Skeletal muscle cell (primary cell): ENCODE measurements at regions not wholly inside any gene's neighbourhood (a gene's known extent, or its start where the extent isn't known, plus 50 kb on each side); places are given as distances from the start of the nearest gene placed in this dataset.
A peak's percentile ranks its signal among the peaks of the same experiment; 100 is the strongest.
"Not testable (repeated sequence)": the region's sequence is repeated elsewhere in the genome, so short reads cannot be mapped to it uniquely, and the experiment has no call there.

Experiments used
- DNase-seq: peaks from one replicate; pipeline ENCODE4 v3.0.0-alpha.2; 2010; ENCODE audit warnings: low read depth
- H3K4me3 ChIP-seq: 2 replicates; pipeline ENCODE4 v1.5.1; 2011; ENCODE audit warnings: low read depth, mild to moderate bottlenecking, control low read depth, low read length, moderate library complexity

DNA sequence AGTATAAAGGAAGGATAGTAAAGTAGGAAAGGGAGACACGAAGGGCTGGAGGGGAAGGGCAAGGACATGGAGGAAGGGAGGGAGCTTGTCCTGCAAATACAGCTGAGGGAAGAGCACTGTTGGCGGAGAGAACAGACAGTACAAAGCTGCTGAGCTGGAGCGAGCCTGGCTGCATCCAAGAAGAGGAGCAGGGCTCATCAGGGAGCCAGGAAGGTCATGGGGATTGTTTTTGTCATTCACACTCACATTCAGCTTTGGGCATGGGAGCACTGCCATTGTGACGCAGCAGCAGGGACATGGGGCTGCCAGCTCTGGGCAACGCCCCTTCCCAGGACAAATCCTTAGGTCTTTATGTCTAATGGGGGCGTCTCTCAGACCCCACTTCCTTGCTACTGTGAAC is 125.1 kb downstream of the COPS8 start:
- no peak overlapping the region for H3K4me3 ChIP-seq
- no peak for DNase-seq

DNA sequence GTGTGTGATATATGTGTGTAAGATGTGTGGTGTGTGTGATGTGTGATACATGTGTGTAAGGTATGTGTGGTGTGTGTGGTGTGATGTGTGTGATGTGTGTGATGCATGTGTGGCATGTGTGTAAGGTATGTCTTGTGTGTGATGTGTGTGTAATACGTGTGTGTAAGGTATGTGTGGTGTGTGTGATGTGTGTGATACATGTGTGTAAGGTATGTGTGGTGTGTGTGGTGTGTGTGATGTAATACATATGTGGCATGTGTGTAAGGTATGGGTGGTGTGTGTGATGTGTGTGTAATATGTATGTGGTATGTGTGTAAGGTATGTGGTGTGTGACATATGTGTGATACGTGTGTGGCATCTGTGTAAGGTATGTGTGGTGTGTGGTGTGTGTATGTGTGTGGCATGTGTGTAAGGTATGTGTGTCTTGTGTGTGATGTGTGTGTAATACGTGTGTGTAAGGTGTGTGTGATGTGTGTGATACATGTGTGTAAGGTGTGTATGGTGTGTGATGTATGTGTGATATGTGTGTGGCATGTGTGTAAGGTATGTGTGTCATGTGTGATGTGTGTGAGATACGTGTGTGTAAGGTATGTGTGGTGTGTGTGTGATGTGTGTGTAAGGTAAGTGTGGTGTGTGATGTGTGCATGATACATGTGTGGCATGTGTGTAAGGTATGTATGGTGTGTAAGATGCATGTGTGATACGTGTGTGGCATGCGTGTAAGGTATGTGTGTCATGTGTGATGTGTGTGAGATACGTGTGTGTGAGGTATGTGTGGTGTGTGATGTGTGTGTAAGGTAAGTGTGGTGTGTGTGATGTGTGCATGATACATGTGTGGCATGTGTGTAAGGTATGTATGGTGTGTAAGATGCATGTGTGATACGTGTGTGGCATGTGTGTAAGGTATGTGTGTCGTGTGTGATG is 126.9 kb downstream of the COPS8 start:
- DNase-seq, H3K4me3 ChIP-seq: not testable (repeated sequence)

GRCh38 chr2:237213315-237214022 is 127.8 kb downstream of the COPS8 start:
- H3K4me3 ChIP-seq, result no peak overlapping the region

GRCh38 chr2:237214030-237214675 is 128.5 kb downstream of the COPS8 start:
- DNase-seq, result no peak
- H3K4me3 ChIP-seq, result no peak overlapping the region

More at GRCh38 chr2:237213315-237214022, 127.8 kb downstream of the COPS8 start:
- DNase-seq, result peak; percentile 59

DNA sequence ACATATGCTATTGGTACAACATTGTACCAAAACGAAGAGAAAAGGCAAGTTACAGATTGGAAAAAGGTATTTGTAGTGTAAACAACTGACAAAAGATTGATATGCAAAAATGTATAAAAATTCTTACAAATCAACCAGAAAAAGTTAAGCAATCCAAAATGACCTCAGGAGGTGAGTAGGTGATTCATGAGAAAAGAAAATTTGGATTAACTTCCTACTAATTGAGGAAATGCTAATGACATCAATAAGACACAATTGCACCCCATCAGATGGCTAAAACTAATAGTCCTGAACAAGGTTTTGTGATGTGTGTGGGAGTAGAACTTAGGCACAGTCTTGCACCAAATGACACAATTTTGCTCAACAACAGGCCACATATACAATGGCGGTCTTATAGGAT is 129.3 kb downstream of the COPS8 start:
- no peak for DNase-seq
- no peak overlapping the region for H3K4me3 ChIP-seq

DNA sequence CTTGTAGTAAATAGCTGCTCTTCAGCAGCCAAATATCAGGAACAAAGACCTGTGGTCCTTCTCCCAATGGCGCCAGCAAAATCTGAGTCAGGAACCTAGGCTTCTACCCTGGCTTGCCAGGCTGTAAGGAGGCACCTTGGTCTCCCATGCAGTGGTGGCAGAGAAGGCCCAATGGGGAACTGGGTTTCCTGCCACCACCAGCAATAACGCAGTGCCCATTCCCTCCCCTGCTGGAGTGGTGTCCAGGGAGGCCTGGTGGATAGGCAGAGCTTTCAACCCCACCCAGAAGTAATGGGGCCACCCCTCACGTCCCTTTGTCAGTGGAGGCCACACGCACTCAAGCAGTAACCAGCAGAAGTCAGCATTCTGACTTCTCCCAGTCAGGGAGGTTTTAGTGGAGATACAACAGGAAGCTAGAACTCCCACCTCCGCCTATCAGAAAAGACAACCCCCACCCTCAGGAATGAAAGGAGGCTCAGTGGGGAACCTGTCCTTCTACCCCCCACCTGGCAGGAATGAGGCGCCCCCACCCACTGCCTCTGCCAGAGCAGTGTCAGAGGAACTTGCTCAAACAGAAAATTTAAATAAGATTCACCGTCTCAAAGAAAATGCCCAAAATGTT is 132.4 kb downstream of the COPS8 start:
- no peak for DNase-seq
- no peak overlapping the region for H3K4me3 ChIP-seq

- no peak for DNase-seq
- no peak overlapping the region for H3K4me3 ChIP-seq
Observed at GRCh38 chr2:237218756-237219155, 133.1 kb downstream of the COPS8 start.

DNA sequence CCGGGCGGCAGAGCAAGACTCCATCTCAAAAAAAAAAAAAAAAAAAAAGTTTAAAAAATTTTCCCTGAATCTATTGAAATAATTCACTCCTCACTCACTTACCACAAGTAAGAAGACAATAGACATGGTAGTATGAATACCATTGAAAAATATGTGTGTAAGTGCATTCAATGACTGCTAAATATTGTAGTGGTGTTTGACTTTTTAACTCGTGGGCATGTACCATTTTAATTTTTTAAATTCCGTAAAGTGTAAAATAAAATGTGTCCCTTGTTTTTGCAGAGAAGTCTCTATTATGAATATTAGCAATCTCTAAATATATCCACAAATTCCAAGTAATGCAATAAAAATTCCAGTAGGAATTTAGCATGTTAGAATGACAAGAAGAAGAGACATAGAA is 134.1 kb downstream of the COPS8 start:
- H3K4me3 ChIP-seq, result no peak overlapping the region
- DNase-seq, result no peak

- DNase-seq, result no peak
- no peak overlapping the region for H3K4me3 ChIP-seq
Observed at GRCh38 chr2:237221443-237221842, 135.8 kb downstream of the COPS8 start.

DNA sequence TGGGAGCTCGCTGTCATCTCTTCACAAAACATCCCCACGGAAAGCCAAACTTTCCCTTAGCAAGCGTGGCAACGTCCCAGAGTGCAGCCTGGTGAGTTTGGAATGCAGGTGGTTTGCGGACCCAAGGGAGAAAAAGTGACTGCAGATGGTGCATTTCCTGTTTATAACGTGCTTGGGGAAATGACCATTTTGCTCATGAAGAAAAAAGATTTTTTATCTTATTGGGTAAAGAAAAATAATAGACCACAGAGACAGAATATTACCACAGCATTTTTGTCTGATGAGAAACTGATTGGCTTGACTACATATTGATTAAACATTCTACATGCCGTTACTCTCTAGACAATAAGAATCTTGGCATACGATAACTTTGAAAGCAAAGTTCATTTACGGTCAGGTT is 136.5 kb downstream of the COPS8 start:
- no peak overlapping the region for H3K4me3 ChIP-seq

GRCh38 chr2:237222601-237223041 is 136.9 kb downstream of the COPS8 start:
- DNase-seq, result no peak
- no peak overlapping the region for H3K4me3 ChIP-seq

More for the DNA sequence above, 136.5 kb downstream of the COPS8 start:
- DNase-seq, result peak; percentile 74

DNA sequence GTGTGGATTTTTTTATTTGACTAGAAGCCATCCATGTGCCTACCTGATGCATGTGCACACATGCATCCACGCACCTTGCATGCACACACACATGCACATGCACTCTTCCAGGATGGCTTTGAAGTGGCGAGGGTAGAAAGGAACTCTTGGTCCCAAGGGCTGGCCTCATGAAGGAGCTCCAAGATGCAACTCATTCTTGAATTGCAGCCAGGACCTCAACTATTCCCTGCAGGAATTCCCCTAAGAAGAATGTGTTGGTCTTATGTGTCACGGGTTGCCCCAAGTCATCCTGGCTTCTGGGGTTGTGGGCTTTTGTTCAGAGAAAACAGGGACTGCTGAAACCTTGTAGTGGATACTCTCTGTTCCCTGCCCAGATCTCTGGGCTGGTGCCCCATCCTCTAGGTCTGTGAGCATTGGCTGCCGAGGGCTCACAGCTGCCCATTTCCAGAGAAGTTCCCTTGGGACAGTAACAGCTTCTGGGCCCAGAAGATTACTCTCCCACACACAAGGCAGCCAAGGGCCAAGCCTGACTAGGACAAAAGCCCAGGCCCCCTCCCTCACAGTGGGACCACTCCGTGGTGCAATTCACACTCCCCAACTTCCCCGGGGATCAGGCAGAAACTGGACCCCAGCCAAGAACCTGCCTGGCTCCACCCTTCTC is 137.6 kb downstream of the COPS8 start:
- H3K4me3 ChIP-seq, result no peak overlapping the region
- DNase-seq, result peak; percentile 97

- no peak overlapping the region for H3K4me3 ChIP-seq
- no peak for DNase-seq
Observed at GRCh38 chr2:237227190-237227589, 141.5 kb downstream of the COPS8 start.

GRCh38 chr2:237227592-237228280 is 142.0 kb downstream of the COPS8 start:
- peak; percentile 85 for DNase-seq
- no peak overlapping the region for H3K4me3 ChIP-seq

GRCh38 chr2:237228281-237228625 is 142.6 kb downstream of the COPS8 start:
- no peak overlapping the region for H3K4me3 ChIP-seq
- no peak for DNase-seq

DNA sequence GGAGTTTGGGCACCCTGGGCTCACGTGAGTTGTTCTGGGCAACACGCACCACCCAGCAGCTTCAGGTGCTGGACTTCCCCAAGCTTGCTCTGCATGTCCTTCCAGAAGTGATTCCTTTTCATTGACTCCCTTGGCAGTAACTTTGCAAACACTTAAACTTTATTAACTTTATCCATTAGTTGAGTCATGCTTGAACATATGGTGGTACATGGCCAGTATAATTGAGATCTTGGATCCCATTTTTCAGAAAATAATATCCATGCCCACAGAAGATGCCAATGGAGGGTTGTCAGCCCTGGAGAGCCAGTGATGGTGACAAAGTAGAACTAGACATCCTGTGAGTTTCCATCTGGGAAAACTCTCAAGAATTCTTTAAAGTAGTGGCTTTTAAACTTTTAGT is 144.2 kb downstream of the COPS8 start:
- H3K4me3 ChIP-seq, result no peak overlapping the region
- no peak for DNase-seq

GRCh38 chr2:237230355-237230754 is 144.7 kb downstream of the COPS8 start:
- no peak overlapping the region for H3K4me3 ChIP-seq
- no peak for DNase-seq

DNA sequence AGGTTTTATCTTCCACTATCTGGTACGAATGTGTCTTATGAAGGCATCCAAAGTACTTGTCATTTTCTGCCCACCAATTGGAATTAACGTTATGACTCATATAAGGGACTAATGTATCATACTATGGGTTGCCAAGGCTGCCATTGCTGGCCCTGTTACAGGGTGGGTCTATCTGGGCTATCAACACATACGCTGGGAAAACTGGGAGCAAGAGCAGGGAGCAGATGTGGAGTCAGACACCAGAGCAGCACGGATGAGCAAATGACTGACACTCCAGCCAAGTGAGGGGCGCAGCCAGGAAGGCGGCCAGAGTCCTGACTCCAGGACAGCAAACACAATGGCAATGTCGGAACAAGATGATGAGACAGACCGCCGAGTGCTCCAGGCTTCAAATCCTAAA is 145.9 kb downstream of the COPS8 start:
- DNase-seq, result no peak
- H3K4me3 ChIP-seq, result no peak overlapping the region

DNA sequence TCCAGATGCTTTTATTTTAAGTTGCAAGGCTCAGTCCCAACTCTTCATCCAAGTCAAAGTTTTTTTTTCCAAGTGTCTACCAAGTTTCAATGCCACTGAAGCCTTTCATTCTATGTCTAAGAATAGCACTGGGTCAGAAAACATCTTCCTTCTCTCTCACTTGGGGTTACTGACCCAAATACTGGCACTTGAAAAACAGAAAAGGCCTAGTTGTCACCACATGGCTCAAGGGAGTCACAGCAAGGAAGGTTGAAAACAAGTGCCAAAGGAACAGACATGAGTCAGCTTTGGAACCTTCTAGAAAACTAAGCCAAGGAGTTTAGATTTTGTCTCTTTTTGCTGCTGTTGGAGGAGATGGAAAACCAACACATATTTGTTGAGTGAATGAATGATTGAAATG is 146.5 kb downstream of the COPS8 start:
- no peak overlapping the region for H3K4me3 ChIP-seq
- DNase-seq, result no peak
